HUES6 (cell line): ENCODE measurements at regions not wholly inside any gene's neighbourhood (a gene's known extent, or its start where the extent isn't known, plus 50 kb on each side); places are given as distances from the start of the nearest gene placed in this dataset.

Source experiments
- H3K27ac ChIP-seq: 2 replicates; pipeline ENCODE4 v1.7.0; 2013; ENCODE audit warnings: low read depth, mild to moderate bottlenecking, low read length, inconsistent platforms
- H3K27me3 ChIP-seq: 2 replicates; pipeline ENCODE4 v1.6.1; 2013; ENCODE audit warnings: low read length; ENCODE audit not compliant: control insufficient read depth, insufficient read depth
- H3K36me3 ChIP-seq: 2 replicates; pipeline ENCODE4 v1.6.1; 2013; ENCODE audit warnings: low read length; ENCODE audit not compliant: control insufficient read depth, insufficient read depth
- H3K4me1 ChIP-seq: 2 replicates; pipeline ENCODE4 v1.6.1; 2013; ENCODE audit warnings: low read length; ENCODE audit not compliant: control insufficient read depth, insufficient read depth
- H3K4me3 ChIP-seq: 2 replicates; pipeline ENCODE4 v1.5.1; 2013; ENCODE audit warnings: low read depth, low read length
- H3K9ac ChIP-seq: one replicate; pipeline ENCODE4 v1.6.1; 2013; ENCODE audit warnings: mild to moderate bottlenecking, low read length
- H3K9me3 ChIP-seq: 2 replicates; pipeline ENCODE4 v1.6.1; 2013; ENCODE audit warnings: low read depth, low read length; ENCODE audit not compliant: control insufficient read depth, insufficient read depth

DNA sequence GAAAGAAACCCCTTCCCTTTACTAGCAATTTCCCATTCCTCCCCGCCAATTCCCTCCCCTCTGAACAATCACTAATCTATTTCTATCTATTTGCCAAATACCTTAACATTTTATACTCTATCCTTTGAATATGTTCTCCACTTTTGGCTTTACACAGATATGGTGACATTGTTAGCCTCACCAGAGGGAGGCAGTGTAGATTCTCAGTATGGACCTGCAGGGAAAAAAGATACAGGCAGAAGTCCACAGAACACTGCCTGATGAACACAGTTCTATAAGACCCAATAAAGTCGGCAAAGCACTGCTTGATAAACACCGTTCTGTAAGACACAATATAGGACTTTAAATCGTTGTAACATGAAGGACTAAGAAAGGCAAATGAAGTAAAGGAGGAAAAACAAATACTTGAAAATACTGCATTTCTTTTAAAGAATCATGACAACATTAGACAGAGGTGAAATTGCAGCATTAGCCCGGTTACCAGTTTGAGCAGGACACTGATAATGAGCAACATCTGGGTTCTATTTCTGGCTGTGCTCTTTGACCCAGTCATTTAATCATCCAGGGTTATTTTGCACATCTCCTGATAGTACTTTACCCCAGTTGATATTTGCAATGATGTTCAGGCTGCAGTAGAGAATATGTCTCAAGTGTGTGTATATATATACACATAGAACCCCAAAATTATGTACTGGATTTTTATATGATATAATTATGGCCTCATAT, 296.8 kb downstream of the UTRN start:
- Histone ChIP-seq H3K27ac (no peak overlapping the region), H3K4me3 (no peak overlapping the region), H3K9me3 (no peaks in the 10 kb centered on the region), H3K27me3 (no peaks in the 10 kb centered on the region), H3K9ac (no peak overlapping the region), H3K36me3 (peaks cover 5% of the 10 kb centered on the region), H3K4me1 (peaks cover 26% of the 10 kb centered on the region)

DNA sequence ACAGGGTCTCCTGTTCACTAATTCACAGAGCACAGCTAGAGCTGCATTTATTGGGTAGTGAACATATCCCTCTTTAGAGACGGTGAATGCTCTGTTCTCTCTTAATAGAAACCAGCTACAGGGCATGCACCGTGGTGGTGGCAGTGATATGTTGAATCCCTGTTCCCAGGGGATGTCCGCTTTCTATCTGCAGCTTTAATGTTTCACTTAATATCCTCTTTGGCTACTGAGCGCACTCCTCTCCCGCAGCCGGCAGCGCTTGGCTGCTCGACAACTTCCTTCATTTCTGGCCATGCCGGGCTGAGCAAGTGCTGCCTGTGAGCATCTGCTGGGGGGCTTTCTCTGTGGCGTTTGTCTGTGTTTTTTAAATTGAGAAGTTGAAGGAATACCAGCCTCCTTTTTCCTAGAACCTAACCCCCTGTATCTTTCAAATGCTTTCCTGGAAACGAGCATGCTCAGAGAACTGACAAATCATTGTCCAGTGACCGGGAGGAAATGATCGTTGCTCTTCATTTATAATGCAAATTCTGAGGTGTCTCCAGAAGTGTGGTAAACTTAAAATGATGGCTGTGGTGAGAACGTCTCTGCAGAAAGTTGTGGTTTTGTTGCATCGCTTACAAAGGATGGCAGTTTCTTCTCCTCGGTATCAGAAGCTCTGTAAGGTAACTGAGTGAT, 297.9 kb downstream of the UTRN start:
- Histone ChIP-seq H3K36me3 (no peaks in the 10 kb centered on the region), H3K9ac (no peak overlapping the region), H3K27ac (peak overlapping the region; percentile 51; the same call in 1 of the 2 replicates), H3K4me3 (peak overlapping the region; percentile 55), H3K9me3 (no peaks in the 10 kb centered on the region), H3K4me1 (peaks cover 26% of the 10 kb centered on the region), H3K27me3 (no peaks in the 10 kb centered on the region)

DNA sequence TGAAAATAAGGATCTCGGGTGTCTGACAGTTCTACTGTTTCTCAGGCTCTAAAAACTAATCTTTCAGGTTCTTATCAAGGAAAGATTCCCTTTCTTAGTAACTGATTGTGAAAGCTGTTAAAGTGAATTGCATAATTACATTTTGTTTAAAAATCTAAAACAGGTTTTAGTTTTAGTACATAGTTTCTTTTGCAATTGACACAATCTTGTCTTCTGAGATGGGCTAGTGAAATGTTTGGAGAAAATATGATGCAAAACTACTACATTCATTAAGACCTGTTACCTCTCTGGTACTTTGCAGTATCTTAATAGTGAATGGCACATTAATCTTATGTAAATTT, 298.4 kb downstream of the UTRN start:
- Histone ChIP-seq H3K4me3 (peak overlapping the region; percentile 55), H3K9me3 (no peaks in the 10 kb centered on the region), H3K9ac (no peak overlapping the region), H3K36me3 (no peaks in the 10 kb centered on the region), H3K27me3 (no peaks in the 10 kb centered on the region), H3K4me1 (peaks cover 26% of the 10 kb centered on the region), H3K27ac (peak overlapping the region; percentile 51; the same call in 1 of the 2 replicates)

DNA sequence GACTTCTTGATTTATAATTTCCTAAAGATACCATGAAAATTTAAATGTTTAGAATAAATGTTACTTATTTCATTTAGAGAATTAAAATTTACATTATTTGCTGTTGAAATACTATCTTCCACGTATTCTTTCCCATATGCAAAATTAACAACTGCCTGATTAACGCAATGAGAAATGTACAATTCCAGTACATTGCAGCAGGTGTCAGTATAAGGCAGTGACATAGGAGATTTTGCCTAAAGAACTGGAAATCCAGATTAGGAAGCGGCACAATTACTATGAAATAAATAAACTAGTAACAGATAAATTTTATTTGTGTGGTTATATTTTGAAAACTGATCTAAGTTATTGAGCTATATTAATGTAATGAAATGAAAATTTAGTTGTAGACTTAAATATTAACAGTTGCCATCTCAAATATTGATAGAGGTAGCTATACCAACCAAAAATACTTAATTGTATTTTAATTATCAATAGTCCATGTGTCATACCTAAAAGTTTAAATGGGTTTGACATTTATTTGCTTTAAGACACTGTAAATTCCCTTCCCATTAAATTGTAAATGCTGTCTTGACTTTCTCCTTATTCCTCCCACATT, 300.2 kb downstream of the UTRN start:
- H3K27me3 ChIP-seq, result no peaks in the 10 kb centered on the region
- H3K27ac ChIP-seq, result no peak overlapping the region
- no peak overlapping the region for H3K9ac ChIP-seq
- no peaks in the 10 kb centered on the region for H3K9me3 ChIP-seq
- H3K4me1 ChIP-seq, result peaks cover 26% of the 10 kb centered on the region
- peak overlapping the region; percentile 14; the same call in 1 of the 2 replicates for H3K4me3 ChIP-seq
- no peaks in the 10 kb centered on the region for H3K36me3 ChIP-seq

DNA sequence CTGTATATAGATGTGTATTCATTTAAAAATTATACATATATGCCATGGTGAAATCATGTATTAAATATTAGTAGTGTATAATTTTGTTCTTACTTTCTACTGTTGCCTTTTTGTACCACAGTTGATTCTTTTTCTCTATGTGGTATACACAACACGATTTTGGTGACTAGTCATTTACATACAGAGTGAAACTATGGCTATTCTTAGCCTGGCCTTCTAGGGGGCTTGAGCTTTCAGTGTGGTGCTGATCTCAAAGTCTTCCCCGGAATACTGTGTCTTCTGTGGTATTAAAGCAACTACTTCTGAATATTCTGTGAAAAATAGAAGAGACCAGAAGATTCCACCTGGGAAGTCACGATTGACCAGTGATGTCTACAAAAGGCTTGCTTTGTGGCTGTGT, 301.9 kb downstream of the UTRN start:
- Histone ChIP-seq H3K9ac (no peak overlapping the region), H3K4me1 (peaks cover 26% of the 10 kb centered on the region), H3K27ac (no peak overlapping the region), H3K4me3 (no peak overlapping the region), H3K27me3 (no peaks in the 10 kb centered on the region), H3K9me3 (no peaks in the 10 kb centered on the region), H3K36me3 (no peaks in the 10 kb centered on the region)

DNA sequence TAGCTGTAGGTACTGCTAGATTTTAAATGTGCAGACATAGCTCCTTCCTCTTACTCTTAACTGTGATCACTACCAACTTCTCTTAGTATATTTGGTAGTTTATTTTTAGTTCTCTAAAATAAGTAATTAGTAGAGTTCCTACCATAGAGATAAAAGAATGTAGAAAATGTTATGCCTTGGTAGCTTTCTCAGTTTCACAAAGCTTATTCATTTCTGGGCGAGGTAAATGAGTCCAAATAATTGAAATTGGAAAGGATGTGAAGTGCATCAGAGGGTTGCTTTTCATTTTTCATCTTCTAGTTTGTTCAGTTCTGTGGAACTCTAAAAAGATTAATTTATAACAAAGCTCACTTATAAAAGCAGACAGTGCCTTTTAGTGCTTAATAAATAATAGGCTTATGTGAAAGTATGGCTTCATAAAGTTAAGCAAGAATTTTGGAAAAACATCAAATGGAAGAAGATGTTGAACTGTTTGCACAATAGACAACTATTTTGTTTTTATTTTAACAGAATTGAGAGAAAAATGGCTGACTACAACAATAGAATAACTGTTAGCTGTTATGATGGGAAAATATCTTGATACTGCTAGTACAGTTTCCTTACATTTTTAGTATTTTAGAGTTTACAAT, 303.7 kb downstream of the UTRN start:
- Histone ChIP-seq H3K4me1 (peaks cover 8% of the 10 kb centered on the region), H3K9ac (no peak overlapping the region), H3K27ac (no peak overlapping the region), H3K9me3 (no peaks in the 10 kb centered on the region), H3K36me3 (no peaks in the 10 kb centered on the region), H3K4me3 (no peak overlapping the region), H3K27me3 (no peaks in the 10 kb centered on the region)

DNA sequence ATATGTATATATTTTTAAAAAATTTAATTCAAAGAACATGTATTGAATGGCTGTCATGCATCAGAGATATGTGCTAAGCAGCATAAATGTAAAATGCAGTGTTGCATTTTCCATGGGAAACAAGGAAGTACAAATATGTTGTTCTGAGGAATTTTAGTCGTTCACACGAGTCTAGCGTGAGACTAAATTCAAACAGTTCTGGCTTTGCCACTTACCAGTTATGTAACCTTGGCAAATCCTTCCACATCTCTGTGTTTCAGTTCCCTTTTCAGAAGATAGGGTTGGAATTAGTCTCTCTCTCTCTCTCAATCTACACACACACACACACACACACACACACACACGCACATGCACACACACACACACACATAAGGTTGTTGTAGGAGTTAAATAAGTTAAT, 305.4 kb downstream of the UTRN start:
- no peaks in the 10 kb centered on the region for H3K27me3 ChIP-seq
- H3K9me3 ChIP-seq, result no peaks in the 10 kb centered on the region

DNA sequence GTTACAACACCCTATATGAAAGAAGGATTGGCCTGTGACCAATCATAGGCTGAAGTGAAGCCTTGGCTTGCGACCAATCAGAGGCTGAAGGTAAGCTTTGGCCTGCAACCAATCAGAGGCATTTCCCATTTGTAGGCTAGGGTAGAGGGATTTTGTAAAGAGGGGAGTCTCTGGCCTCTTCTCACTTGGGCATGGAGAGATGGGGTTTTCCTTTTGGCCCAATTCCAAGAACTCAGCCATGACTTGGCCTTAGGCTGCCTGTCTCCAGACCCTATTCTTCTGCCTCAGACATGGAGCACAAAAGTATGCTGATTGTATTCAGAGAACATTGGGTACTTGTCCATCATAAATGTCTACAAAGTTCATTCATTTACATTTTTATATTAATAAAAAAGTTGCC, 308.3 kb downstream of the UTRN start:
- no peak overlapping the region for H3K4me3 ChIP-seq
- H3K27ac ChIP-seq, result no peak overlapping the region
- no peaks in the 10 kb centered on the region for H3K9me3 ChIP-seq
- no peaks in the 10 kb centered on the region for H3K27me3 ChIP-seq
- H3K4me1 ChIP-seq, result no peaks in the 10 kb centered on the region
- no peaks in the 10 kb centered on the region for H3K36me3 ChIP-seq
- H3K9ac ChIP-seq, result no peak overlapping the region

More for the DNA sequence above, 305.4 kb downstream of the UTRN start:
- no peak overlapping the region for H3K4me3 ChIP-seq
- H3K27ac ChIP-seq, result no peak overlapping the region
- peaks cover 3% of the 10 kb centered on the region; the same call in 1 of the 2 replicates for H3K4me1 ChIP-seq
- no peaks in the 10 kb centered on the region for H3K36me3 ChIP-seq
- H3K9ac ChIP-seq, result no peak overlapping the region

DNA sequence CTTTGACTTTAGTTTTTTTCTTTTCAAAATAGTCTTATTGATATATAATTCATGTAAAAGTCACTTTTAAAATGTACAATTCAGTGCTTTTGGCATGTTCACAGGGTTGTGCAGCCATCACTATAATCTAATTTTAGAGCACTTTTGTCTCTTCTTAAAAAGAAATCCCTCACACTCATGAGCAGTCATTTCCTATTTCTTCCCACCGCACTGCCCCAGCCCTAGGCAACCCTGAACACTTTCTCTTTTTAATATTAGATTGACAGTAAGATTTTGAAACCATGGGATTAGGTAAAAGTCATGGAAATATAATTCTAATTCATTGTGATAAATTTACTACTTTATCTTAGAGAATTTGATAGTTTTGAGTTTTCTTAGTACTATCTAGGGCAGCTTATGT, 309.4 kb downstream of the UTRN start:
- Histone ChIP-seq H3K36me3 (no peaks in the 10 kb centered on the region), H3K9ac (no peak overlapping the region), H3K27ac (no peak overlapping the region), H3K4me1 (no peaks in the 10 kb centered on the region), H3K27me3 (no peaks in the 10 kb centered on the region), H3K4me3 (no peak overlapping the region), H3K9me3 (no peaks in the 10 kb centered on the region)

DNA sequence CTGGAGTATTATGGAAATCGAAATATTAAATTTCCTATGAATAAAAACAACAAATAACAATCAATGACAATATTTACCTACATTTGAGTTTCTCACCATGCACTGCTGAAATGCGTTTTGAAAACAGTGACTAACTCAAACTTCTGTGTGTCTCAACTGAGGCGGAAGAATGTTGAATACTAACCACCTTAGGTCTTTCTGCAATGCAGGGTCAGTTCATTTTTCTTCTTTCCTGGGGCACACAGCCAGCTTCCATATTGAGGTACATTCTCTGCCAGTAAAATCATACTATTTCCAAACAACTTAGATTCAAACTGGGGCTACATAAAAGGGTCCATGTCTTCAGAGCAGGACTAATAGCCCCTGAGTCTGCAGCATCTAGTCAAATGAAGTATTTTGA, 310.1 kb downstream of the UTRN start:
- no peaks in the 10 kb centered on the region for H3K27me3 ChIP-seq
- H3K4me1 ChIP-seq, result no peaks in the 10 kb centered on the region
- no peak overlapping the region for H3K27ac ChIP-seq
- no peaks in the 10 kb centered on the region for H3K36me3 ChIP-seq
- H3K9ac ChIP-seq, result no peak overlapping the region
- no peak overlapping the region for H3K4me3 ChIP-seq
- H3K9me3 ChIP-seq, result peaks cover 2% of the 10 kb centered on the region; the same call in 1 of the 2 replicates

DNA sequence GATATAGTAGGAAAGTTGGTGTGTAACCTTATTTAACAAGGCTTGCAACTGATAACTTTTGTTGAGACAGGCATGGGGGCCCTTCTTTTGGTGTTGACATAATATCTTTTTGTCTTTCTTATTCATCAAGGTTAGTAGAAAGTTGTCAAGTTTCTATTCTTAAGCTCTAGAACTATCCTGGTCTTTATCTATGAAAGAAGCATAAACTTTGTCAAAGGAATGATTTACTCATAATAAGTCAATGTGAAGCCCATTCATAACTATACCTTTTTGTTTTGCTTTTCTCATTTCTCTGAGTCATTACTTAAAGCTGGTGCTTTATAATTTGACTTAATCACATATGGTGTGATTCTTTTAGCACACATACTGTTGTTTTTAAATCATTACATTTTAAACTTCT, 312.4 kb downstream of the UTRN start:
- Histone ChIP-seq H3K9ac (no peak overlapping the region), H3K4me3 (no peak overlapping the region), H3K4me1 (no peaks in the 10 kb centered on the region), H3K36me3 (peaks cover 5% of the 10 kb centered on the region; the same call in 1 of the 2 replicates), H3K9me3 (peaks cover 13% of the 10 kb centered on the region), H3K27ac (no peak overlapping the region), H3K27me3 (no peaks in the 10 kb centered on the region)
